ENCODE measurements at regions not wholly inside any gene's neighbourhood (a gene's known extent, or its start where the extent isn't known, plus 50 kb on each side); places are given as distances from the start of the nearest gene placed in this dataset.

- no peaks in the 10 kb centered on the region for H3K27me3 ChIP-seq
- TF ChIP-seq EP300 (IDR thresholded peaks at IDR 0.05) (no peak), POLR2A (IDR thresholded peaks at IDR 0.05) (no peak), CTCF (IDR thresholded peaks at IDR 0.05) (no peak)
- no peak for DNase-seq
- H3K4me3 ChIP-seq = no peak overlapping the region
- H3K36me3 ChIP-seq = no peaks in the 10 kb centered on the region
- no peaks in the 10 kb centered on the region for H3K4me1 ChIP-seq (ENCODE audit: insufficient read depth)
- no peaks in the 10 kb centered on the region for H3K9me3 ChIP-seq
- no peak overlapping the region for H3K27ac ChIP-seq
- intact Hi-C loops (cut with DNase I) = no loop called here
These were observed 285.1 kb upstream of the PHF14 start for GRCh38 chr7:10688544-10688943.

DNA sequence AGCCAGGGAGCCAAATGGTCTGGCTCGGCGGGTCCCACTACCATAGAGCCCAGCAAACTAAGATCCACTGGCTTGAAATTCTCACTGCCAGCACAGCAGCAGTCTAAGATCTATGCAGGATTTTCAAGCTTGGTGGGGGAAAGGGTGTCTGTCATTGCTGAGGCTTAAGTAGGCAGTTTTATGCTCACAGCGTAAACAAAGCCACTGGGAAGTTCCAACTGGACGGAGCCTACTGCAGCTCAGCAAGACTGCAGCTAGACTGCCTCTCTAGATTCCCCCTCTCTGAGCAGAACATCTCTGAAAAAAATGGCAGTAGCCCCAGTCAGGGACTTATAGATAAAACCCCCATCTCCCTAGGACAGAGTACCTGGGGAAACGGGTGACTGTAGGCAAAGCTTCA is 277.6 kb upstream of the PHF14 start:
- 75 to 88% (median 80%) methylated on average over 5 of the region's 5 CpGs for WGBS, 3 donors
- no peak for DNase-seq
- no peaks in the 10 kb centered on the region for H3K4me1 ChIP-seq (ENCODE audit: insufficient read depth)
- intact Hi-C loops (cut with DNase I) = no loop called here
- H3K27me3 ChIP-seq = no peaks in the 10 kb centered on the region
- H3K9me3 ChIP-seq = no peaks in the 10 kb centered on the region
- no peaks in the 10 kb centered on the region for H3K36me3 ChIP-seq
- no peak overlapping the region for H3K27ac ChIP-seq
- TF ChIP-seq POLR2A (IDR thresholded peaks at IDR 0.05) = no peak
- H3K4me3 ChIP-seq = no peak overlapping the region

DNA sequence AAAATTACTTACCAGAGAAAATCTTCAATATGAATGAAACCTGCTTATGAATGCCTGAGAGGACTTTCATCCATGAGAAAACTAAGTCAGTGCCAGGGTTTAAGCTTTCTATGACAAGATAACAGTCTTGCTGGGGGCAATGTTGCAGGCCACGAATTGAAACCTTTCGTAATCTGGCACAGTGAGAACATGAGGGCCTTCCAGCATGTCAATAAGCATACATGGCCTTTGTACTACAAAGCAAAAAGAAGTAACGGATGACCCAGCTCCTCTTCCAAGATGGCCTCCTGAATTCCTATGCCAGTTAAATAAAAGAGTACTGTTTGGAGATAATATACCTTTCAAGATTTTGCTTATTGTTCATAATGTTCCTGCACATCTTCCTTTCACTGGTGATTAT is 270.6 kb upstream of the PHF14 start:
- WGBS, 3 donors = 85 to 89% (median 86%) methylated on average over 3 of the region's 3 CpGs
- Histone ChIP-seq H3K27me3 (no peaks in the 10 kb centered on the region), H3K9me3 (no peaks in the 10 kb centered on the region), H3K36me3 (no peaks in the 10 kb centered on the region), H3K4me3 (no peak overlapping the region), H3K27ac (no peak overlapping the region), H3K4me1 (ENCODE audit: insufficient read depth) (no peaks in the 10 kb centered on the region)
- DNase-seq = no peak
- intact Hi-C loops (cut with DNase I) = no loop called here
- no peak for TF ChIP-seq POLR2A (IDR thresholded peaks at IDR 0.05)
- no peak for TF ChIP-seq EP300 (IDR thresholded peaks at IDR 0.05)
- no peak for TF ChIP-seq CTCF (IDR thresholded peaks at IDR 0.05)

- no peaks in the 10 kb centered on the region for H3K4me1 ChIP-seq (ENCODE audit: insufficient read depth)
- TF ChIP-seq CTCF (IDR thresholded peaks at IDR 0.05) (no peak), EP300 (IDR thresholded peaks at IDR 0.05) (no peak), POLR2A (IDR thresholded peaks at IDR 0.05) (no peak)
- no peaks in the 10 kb centered on the region for H3K36me3 ChIP-seq
- H3K27me3 ChIP-seq = no peaks in the 10 kb centered on the region
- H3K27ac ChIP-seq = no peak overlapping the region
- WGBS, 3 donors = 94% methylated on average over 1 of the region's 1 CpG
- H3K9me3 ChIP-seq = no peaks in the 10 kb centered on the region
- intact Hi-C loops (cut with DNase I) = no loop called here
- no peak for DNase-seq
- H3K4me3 ChIP-seq = no peak overlapping the region
These were observed 269.7 kb upstream of the PHF14 start for GRCh38 chr7:10703981-10704380.

DNA sequence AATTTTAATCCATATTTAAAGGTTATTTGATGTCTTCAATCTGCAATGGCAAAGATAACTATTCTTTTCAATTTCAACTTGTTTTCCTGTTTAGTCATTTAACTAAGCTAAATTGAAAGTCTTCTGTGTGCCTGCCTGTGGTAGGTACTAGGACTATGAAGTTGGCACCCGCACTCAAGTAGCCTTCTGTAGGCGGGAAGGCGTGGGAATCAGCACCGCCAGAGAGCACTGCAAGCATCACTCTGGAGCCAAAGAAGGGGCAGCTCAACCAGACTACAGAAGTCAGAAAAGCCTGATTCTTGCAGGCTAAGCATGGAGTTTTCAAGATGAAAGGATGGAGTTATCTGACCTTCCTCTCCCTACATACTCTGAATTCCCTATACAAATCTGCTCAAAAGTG is 269.0 kb upstream of the PHF14 start:
- Histone ChIP-seq H3K36me3 (no peaks in the 10 kb centered on the region), H3K27ac (no peak overlapping the region), H3K27me3 (no peaks in the 10 kb centered on the region), H3K4me3 (no peak overlapping the region), H3K9me3 (no peaks in the 10 kb centered on the region), H3K4me1 (ENCODE audit: insufficient read depth) (no peaks in the 10 kb centered on the region)
- intact Hi-C loops (cut with DNase I) = no loop called here
- TF ChIP-seq CTCF (IDR thresholded peaks at IDR 0.05) (no peak), EP300 (IDR thresholded peaks at IDR 0.05) (no peak), POLR2A (IDR thresholded peaks at IDR 0.05) (no peak)
- WGBS, 3 donors = 91 to 97% (median 95%) methylated on average over 4 of the region's 4 CpGs
- no peak for DNase-seq
